ENCODE measurements at regions not wholly inside any gene's neighbourhood (a gene's known extent, or its start where the extent isn't known, plus 50 kb on each side); places are given as distances from the start of the nearest gene placed in this dataset.

DNA sequence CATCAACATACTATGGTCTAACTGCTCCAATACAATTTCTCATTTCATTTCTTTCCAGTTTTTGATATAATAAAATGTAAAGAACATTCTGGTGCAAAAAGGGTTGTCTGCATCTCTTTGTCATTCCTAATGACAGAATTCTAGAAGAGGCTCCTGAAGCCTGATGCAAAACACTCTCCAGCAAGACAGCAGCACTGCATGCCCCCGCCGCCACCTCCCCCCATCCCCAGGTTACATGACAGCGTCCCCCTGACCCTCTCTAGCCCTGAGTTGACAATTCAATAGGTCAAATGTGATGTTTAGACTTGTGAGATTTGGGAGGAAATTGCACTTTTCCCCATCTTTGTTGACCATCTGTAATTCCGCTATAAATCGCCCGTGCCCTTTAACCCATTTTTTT is 64.6 kb upstream of the C1orf21 start:
- no peak overlapping the region for H3K27ac ChIP-seq
- TF ChIP-seq, protein P1, sequence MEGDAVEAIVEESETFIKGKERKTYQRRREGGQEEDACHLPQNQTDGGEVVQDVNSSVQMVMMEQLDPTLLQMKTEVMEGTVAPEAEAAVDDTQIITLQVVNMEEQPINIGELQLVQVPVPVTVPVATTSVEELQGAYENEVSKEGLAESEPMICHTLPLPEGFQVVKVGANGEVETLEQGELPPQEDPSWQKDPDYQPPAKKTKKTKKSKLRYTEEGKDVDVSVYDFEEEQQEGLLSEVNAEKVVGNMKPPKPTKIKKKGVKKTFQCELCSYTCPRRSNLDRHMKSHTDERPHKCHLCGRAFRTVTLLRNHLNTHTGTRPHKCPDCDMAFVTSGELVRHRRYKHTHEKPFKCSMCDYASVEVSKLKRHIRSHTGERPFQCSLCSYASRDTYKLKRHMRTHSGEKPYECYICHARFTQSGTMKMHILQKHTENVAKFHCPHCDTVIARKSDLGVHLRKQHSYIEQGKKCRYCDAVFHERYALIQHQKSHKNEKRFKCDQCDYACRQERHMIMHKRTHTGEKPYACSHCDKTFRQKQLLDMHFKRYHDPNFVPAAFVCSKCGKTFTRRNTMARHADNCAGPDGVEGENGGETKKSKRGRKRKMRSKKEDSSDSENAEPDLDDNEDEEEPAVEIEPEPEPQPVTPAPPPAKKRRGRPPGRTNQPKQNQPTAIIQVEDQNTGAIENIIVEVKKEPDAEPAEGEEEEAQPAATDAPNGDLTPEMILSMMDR (conservative IDR thresholded peaks at IDR 0.05) = no peak
- no peak for TF ChIP-seq ZFX (IDR thresholded peaks at IDR 0.05)

DNA sequence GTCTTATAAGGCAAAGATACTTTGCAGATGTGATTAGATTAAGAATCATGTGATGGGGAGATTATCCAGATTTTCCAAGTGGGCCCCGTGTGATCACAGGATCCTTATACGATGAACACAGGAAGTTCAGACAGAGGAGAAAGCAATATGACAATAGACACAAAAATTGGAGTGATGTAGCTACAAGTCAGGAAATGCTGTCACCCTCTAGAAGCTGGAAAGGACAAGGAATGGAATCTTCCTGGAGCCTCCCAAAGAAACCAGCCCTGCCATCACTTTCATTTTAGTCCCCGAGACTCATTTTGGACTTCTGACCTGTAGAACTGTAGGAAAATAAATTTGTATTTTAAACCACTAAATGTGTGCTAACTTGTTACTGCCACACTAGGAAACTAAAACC is 61.9 kb upstream of the C1orf21 start:
- TF ChIP-seq, protein P1 (conservative IDR thresholded peaks at IDR 0.05) = no peak
- no peak for TF ChIP-seq ZFX (IDR thresholded peaks at IDR 0.05)
- H3K27ac ChIP-seq = no peak overlapping the region

DNA sequence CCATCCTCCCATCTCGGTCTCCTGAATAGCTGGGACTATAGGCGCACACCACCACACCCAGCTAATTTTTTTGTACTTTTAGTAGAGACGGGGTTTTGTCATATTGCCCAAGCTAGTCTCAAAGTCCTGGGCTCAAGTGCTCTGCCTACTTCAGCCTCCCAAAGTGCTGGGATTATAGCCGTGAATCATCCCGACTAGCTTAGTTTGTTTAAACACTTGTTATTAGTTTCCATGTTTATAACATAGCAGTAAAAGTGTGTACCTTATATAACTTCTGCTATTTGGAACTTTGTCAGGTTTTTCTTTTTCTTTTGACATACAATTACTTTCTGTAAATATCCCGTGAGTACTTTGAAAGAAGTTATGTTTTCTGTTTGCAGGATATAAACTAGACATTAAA is 60.6 kb upstream of the C1orf21 start:
- H3K27ac ChIP-seq = no peak overlapping the region
- no peak for TF ChIP-seq ZFX (IDR thresholded peaks at IDR 0.05)
- TF ChIP-seq, protein P1 (conservative IDR thresholded peaks at IDR 0.05) = no peak

DNA sequence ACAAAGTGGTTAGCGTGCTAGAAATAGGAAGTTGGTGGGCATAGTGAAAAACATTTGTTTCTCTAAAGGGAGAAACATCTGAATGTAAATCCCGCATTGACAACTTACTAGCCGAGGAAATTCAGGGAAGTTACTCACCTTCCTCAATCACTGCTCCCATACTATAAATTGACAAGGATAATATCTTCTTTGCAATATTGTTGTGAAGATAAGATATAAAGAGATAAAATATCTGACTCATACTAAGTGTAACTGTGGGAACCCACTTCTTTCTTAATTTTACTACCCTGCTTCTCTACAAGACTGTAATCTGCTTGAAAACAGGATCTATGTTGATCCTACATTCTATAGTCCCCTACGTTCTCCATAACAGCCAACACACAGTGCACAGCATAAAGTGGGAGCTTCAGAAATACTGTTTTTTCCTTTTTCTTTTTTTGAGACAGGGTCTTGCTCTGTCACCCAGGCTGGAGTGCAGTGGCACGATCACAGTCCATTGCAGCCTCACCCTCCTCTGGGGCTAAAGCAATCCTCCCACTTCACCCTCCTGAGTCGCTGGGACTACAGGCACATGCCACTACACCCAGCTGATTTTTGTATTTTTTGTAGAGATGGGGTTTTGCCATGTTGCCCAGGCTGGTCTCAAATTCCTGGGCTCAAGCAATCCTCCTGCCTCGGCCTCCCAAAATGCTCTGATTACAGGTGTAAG is 57.4 kb upstream of the C1orf21 start:
- H3K27ac ChIP-seq = no peak overlapping the region
- TF ChIP-seq, protein P1 (conservative IDR thresholded peaks at IDR 0.05) = no peak
- no peak for TF ChIP-seq ZFX (IDR thresholded peaks at IDR 0.05)

DNA sequence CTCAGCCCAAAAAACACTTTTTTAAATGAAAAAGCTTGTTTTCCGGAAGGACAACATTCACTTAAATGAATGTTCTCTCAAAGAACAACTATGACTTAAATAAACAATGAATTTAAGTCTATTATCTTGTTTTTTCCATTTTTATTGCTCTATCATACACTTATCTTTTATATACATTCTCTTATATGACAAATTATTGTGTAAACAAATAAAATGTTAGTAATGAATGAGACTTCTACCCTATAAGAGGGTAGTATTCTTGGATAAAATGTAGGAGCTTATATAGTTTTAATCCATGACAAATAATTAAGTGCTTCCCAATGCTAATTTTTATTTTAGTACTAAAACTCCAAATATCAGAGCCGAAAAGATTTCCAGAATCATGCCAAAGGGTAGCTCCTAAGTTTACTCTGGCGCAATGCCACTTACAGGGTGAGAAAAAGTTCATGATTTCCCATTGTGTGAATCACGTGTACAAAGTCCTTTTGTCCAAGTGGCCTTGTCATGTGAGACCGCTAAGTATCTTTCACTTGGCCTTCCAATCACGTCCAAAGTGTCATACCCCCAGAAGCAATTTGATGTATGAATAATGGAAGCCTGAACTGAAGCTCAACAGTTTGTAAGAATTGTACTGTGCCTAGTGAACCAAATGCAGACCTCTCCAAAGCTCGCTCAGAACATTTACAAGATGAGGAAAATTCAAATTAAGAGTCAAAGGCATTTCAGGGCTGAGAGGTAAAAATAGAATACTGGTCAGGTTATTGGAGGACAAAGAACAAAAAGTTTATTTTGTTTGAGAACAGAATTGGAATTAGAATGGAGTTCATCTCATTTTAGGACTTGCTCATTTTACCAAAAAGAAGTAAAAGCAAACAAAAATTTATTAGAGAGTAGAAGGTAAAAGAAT is 56.6 kb upstream of the C1orf21 start:
- TF ChIP-seq ZFX (IDR thresholded peaks at IDR 0.05) = no peak
- TF ChIP-seq, protein P1 (conservative IDR thresholded peaks at IDR 0.05) = no peak

DNA sequence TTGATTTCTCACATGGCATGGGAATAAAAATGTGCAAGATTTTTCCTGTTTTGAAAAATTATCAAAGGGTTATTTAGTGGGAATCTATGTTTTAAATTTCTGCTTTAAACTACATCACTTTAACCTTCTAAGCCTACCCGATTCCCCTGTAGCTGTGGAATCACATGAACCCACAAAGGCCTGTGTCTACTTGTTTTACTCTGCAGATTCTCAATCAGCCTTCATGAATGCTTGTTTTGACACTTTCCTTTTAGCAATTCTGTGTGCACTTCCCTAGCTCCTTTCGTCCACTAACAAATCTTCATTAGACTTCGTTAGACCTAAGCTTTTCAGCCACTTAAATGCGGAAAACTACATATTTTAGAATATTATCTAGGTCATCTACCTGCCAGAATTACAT is 56.0 kb upstream of the C1orf21 start:
- TF ChIP-seq, protein P1 (conservative IDR thresholded peaks at IDR 0.05) = no peak
- no peak for TF ChIP-seq ZFX (IDR thresholded peaks at IDR 0.05)
- no peak overlapping the region for H3K27ac ChIP-seq

More for the DNA sequence above, 56.6 kb upstream of the C1orf21 start:
- no peak overlapping the region for H3K27ac ChIP-seq

Measured in C4-2B (cell line).